ENCODE measurements at regions not wholly inside any gene's neighbourhood (a gene's known extent, or its start where the extent isn't known, plus 50 kb on each side); places are given as distances from the start of the nearest gene placed in this dataset.

DNA sequence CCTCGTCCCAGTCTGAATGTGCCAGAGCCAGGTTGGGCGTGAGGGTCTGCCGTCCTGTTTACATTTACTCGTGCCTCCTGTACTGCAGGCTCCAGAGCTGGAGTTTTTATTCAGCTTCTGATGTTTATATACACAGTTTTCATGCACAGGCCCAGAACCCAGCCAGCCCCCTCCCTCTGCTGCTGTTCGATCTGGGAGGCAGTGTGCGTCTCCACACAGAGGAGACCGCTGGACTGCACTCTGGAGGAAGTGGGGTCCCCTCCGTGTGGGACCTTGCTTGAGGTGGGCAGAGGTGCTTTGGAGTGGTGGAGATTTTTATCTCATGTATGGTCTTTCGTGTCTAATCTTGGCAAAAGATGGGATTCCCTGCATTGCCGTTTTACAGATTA is 90.6 kb downstream of the GLI2 start:
- no peak for TF ChIP-seq ZBTB7A (IDR thresholded peaks at IDR 0.05; ENCODE audit: low read depth)
- TF ChIP-seq EP300 (IDR thresholded peaks at IDR 0.05; ENCODE audit: borderline replicate concordance) = no peak
- TF ChIP-seq CEBPB (IDR thresholded peaks at IDR 0.05) = no peak
- no peak for TF ChIP-seq RAD21 (IDR thresholded peaks at IDR 0.05; ENCODE audit: low read depth)
- TF ChIP-seq CREB1 (IDR thresholded peaks at IDR 0.05; ENCODE audit: low read depth) = no peak
- TF ChIP-seq, protein P1, sequence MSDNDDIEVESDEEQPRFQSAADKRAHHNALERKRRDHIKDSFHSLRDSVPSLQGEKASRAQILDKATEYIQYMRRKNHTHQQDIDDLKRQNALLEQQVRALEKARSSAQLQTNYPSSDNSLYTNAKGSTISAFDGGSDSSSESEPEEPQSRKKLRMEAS (IDR thresholded peaks at IDR 0.05) = no peak
- no peak for TF ChIP-seq NFIC (IDR thresholded peaks at IDR 0.05)
- TF ChIP-seq TCF12 (IDR thresholded peaks at IDR 0.05; ENCODE audit: low read depth) = no peak
- TF ChIP-seq, protein P2, sequence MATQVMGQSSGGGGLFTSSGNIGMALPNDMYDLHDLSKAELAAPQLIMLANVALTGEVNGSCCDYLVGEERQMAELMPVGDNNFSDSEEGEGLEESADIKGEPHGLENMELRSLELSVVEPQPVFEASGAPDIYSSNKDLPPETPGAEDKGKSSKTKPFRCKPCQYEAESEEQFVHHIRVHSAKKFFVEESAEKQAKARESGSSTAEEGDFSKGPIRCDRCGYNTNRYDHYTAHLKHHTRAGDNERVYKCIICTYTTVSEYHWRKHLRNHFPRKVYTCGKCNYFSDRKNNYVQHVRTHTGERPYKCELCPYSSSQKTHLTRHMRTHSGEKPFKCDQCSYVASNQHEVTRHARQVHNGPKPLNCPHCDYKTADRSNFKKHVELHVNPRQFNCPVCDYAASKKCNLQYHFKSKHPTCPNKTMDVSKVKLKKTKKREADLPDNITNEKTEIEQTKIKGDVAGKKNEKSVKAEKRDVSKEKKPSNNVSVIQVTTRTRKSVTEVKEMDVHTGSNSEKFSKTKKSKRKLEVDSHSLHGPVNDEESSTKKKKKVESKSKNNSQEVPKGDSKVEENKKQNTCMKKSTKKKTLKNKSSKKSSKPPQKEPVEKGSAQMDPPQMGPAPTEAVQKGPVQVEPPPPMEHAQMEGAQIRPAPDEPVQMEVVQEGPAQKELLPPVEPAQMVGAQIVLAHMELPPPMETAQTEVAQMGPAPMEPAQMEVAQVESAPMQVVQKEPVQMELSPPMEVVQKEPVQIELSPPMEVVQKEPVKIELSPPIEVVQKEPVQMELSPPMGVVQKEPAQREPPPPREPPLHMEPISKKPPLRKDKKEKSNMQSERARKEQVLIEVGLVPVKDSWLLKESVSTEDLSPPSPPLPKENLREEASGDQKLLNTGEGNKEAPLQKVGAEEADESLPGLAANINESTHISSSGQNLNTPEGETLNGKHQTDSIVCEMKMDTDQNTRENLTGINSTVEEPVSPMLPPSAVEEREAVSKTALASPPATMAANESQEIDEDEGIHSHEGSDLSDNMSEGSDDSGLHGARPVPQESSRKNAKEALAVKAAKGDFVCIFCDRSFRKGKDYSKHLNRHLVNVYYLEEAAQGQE (IDR thresholded peaks at IDR 0.05; ENCODE audit: low read depth) = no peak
- TF ChIP-seq TAF1 (IDR thresholded peaks at IDR 0.05; ENCODE audit: low read depth) = no peak
- TF ChIP-seq YY1 (IDR thresholded peaks at IDR 0.05; ENCODE audit: low read depth) = no peak
- no peak for TF ChIP-seq TEAD4 (IDR thresholded peaks at IDR 0.05)
- TF ChIP-seq FOXM1 (IDR thresholded peaks at IDR 0.05; ENCODE audit: borderline replicate concordance, low read depth) = no peak
- TF ChIP-seq, protein P3, sequence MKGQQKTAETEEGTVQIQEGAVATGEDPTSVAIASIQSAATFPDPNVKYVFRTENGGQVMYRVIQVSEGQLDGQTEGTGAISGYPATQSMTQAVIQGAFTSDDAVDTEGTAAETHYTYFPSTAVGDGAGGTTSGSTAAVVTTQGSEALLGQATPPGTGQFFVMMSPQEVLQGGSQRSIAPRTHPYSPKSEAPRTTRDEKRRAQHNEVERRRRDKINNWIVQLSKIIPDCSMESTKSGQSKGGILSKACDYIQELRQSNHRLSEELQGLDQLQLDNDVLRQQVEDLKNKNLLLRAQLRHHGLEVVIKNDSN (IDR thresholded peaks at IDR 0.05) = no peak
- no peak for TF ChIP-seq EGR1 (IDR thresholded peaks at IDR 0.05)

DNA sequence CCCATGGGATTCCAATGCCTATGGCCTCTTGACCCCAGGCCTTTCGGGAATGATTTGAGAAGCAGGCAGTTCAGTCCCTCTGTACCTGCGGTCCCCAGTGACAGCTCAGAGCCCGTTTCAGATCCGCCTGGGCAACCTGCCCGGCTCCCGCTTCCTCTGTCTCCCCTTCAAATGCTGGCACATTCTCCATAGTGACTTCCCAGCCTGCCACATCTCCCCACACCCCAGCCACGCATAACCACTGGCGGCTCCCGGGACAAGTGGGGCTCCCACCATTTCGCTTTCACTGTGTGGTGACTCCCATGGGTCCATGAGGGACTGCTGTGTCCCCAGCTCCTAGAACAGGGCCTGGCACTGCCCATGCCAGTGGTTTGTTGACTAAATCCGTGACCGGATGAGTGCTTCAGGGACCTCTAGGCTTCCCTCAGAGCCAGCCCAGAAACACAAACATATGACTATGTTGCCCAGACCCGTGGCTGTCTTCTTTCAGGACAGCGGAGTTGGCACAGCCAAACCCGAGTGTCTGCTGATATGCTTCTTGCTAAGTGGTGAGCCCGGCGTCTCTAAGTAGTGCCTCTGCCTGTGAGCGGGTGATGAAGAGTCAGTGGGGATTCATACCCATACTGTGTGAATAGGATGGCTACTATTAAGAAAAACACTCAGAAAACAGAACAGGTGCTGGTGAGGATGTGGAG is 91.2 kb downstream of the GLI2 start:
- no peak for TF ChIP-seq TAF1 (IDR thresholded peaks at IDR 0.05; ENCODE audit: low read depth)
- TF ChIP-seq TEAD4 (IDR thresholded peaks at IDR 0.05) = no peak
- TF ChIP-seq, protein P1 (IDR thresholded peaks at IDR 0.05) = no peak
- TF ChIP-seq ZBTB7A (IDR thresholded peaks at IDR 0.05; ENCODE audit: low read depth) = no peak
- TF ChIP-seq FOXM1 (IDR thresholded peaks at IDR 0.05; ENCODE audit: borderline replicate concordance, low read depth) = no peak
- TF ChIP-seq EGR1 (IDR thresholded peaks at IDR 0.05) = no peak
- no peak for TF ChIP-seq CEBPB (IDR thresholded peaks at IDR 0.05)
- no peak for TF ChIP-seq EP300 (IDR thresholded peaks at IDR 0.05; ENCODE audit: borderline replicate concordance)
- no peak for TF ChIP-seq CREB1 (IDR thresholded peaks at IDR 0.05; ENCODE audit: low read depth)
- no peak for TF ChIP-seq NFIC (IDR thresholded peaks at IDR 0.05)
- no peak for TF ChIP-seq TCF12 (IDR thresholded peaks at IDR 0.05; ENCODE audit: low read depth)
- TF ChIP-seq RAD21 (IDR thresholded peaks at IDR 0.05; ENCODE audit: low read depth) = no peak
- TF ChIP-seq, protein P2 (IDR thresholded peaks at IDR 0.05; ENCODE audit: low read depth) = no peak
- TF ChIP-seq YY1 (IDR thresholded peaks at IDR 0.05; ENCODE audit: low read depth) = no peak
- TF ChIP-seq, protein P3 (IDR thresholded peaks at IDR 0.05) = no peak

DNA sequence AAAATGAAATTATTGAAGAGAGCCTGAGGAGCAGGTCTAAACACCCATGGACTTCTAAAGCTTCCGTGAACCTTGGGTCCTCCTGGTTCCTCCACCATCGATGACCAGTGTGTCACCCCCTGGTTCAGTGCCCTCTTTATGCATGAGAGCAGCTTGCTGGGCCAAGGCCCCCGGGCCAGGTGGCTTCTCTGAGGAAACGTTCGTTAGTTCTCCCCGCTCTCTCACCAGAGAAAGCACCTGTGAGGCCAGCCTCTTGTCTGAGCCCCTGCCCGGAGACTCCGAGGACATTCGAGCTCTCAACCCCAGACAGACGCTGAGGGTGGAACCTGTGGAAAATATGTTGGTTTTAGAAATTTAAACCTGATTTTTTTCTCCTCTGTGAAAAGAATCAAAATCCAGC is 92.4 kb downstream of the GLI2 start:
- TF ChIP-seq, protein P1 (IDR thresholded peaks at IDR 0.05) = no peak

DNA sequence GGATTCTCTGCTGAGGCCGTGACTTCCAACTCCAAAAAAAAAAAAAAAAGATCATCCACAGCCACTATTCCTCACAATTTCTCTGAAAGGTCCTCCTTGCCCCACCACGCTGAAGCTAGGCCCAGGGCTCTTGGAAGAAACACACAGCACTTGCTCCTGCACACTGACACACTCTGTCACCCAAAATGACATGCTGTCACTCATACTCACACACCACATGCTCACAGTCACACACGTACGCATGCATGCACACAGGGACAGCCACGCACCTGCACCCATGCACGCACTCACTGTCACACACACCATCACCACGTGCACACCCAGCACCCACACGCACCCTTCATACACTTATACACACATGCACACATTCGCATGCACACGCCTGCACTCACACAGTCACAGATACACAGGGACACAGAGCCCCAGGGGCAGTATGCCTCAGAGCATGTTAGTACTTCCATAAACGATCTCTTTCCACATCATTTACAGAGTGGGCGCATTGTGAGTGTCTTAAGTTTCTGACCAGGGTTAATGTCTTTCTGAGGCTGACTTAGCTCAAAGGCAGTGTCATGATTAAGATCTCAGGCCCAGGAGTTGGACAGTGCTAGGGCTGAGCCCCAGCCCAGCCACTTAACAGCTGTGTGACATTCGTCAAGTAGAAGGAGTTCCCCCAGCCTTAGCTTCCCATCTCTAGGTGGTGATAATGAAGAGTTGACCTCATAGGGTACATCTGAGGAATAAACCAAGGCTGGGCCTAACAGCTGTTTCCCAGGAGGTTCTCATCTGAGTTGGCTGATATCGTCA is 93.4 kb downstream of the GLI2 start:
- no peak for TF ChIP-seq EGR1 (IDR thresholded peaks at IDR 0.05)

DNA sequence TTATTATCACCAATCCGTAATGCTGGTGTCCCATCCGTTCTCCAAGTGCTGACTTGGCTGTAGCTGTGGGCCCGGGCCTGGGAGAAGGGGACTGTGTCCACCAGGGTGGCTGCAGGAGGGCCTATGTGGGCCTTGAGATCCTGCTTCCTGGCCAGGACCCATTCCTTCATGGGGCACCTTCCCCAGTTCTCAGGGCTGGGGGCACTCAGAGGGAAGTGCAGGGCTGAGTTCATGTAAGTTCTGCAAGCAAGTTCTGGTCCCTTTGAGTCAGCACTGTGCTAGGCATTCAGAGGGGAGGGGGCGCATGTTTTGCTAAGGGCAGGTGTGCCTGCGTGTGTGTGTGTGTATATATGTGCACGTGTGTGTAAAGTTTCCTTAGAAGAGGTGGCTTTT is 94.0 kb downstream of the GLI2 start:
- TF ChIP-seq EP300 (IDR thresholded peaks at IDR 0.05; ENCODE audit: borderline replicate concordance) = no peak
- no peak for TF ChIP-seq CEBPB (IDR thresholded peaks at IDR 0.05)
- TF ChIP-seq, protein P2 (IDR thresholded peaks at IDR 0.05; ENCODE audit: low read depth) = no peak
- TF ChIP-seq TAF1 (IDR thresholded peaks at IDR 0.05; ENCODE audit: low read depth) = no peak
- no peak for TF ChIP-seq YY1 (IDR thresholded peaks at IDR 0.05; ENCODE audit: low read depth)
- TF ChIP-seq TEAD4 (IDR thresholded peaks at IDR 0.05) = no peak
- TF ChIP-seq ZBTB7A (IDR thresholded peaks at IDR 0.05; ENCODE audit: low read depth) = no peak
- no peak for TF ChIP-seq TCF12 (IDR thresholded peaks at IDR 0.05; ENCODE audit: low read depth)
- no peak for TF ChIP-seq FOXM1 (IDR thresholded peaks at IDR 0.05; ENCODE audit: borderline replicate concordance, low read depth)
- no peak for TF ChIP-seq EGR1 (IDR thresholded peaks at IDR 0.05)
- TF ChIP-seq NFIC (IDR thresholded peaks at IDR 0.05) = no peak
- no peak for TF ChIP-seq RAD21 (IDR thresholded peaks at IDR 0.05; ENCODE audit: low read depth)
- TF ChIP-seq, protein P3 (IDR thresholded peaks at IDR 0.05) = no peak
- TF ChIP-seq, protein P1 (IDR thresholded peaks at IDR 0.05) = no peak
- TF ChIP-seq CREB1 (IDR thresholded peaks at IDR 0.05; ENCODE audit: low read depth) = no peak
